ENCODE measurements at regions not wholly inside any gene's neighbourhood (a gene's known extent, or its start where the extent isn't known, plus 50 kb on each side); places are given as distances from the start of the nearest gene placed in this dataset.
"Not testable (repeated sequence)": the region's sequence is repeated elsewhere in the genome, so short reads cannot be mapped to it uniquely, and the experiment has no call there.

- no peak for TF ChIP-seq CTCF (conservative IDR thresholded peaks at IDR 0.05; ENCODE audit: low read depth)
- no peak overlapping the region for H3K27ac ChIP-seq
- CTCF ChIA-PET = interaction anchor here (0.6 kb wide), 1 partner anchor 156 kb away, joined by 3 read pairs; no protein-coding TSS in a partner anchor
- POLR2A ChIA-PET (ENCODE audit: low non-redundant PET) = no interaction called here
- DNase-seq (ENCODE audit: low spot score) = no peak
Observed at GRCh38 chr10:10722422-10722821, 295.2 kb upstream of the CELF2 start.

- no peak for DNase-seq (ENCODE audit: low spot score)
- H3K27ac ChIP-seq = no peak overlapping the region
- no peak for TF ChIP-seq CTCF (conservative IDR thresholded peaks at IDR 0.05; ENCODE audit: low read depth)
- ChIA-PET CTCF (no interaction called here), POLR2A (ENCODE audit: low non-redundant PET) (no interaction called here)
Observed at GRCh38 chr10:10725196-10725595, 292.5 kb upstream of the CELF2 start.

- CTCF ChIA-PET = interaction anchor here (0.7 kb wide), 1 partner anchor 210 kb away, joined by 3 read pairs; no protein-coding TSS in a partner anchor
- DNase-seq (ENCODE audit: low spot score) = no peak
- no peak for TF ChIP-seq CTCF (conservative IDR thresholded peaks at IDR 0.05; ENCODE audit: low read depth)
- H3K27ac ChIP-seq = no peak overlapping the region
- POLR2A ChIA-PET (ENCODE audit: low non-redundant PET) = no interaction called here
Observed at GRCh38 chr10:10726101-10726500, 291.6 kb upstream of the CELF2 start.

GRCh38 chr10:10727411-10727810, 290.3 kb upstream of the CELF2 start:
- H3K27ac ChIP-seq; DNase-seq (ENCODE audit: low spot score); CTCF ChIA-PET; POLR2A ChIA-PET (ENCODE audit: low non-redundant PET): not testable (repeated sequence)

- no peak for TF ChIP-seq CTCF (conservative IDR thresholded peaks at IDR 0.05; ENCODE audit: low read depth)
- DNase-seq (ENCODE audit: low spot score) = peak; percentile 13
- no peak overlapping the region for H3K27ac ChIP-seq
- ChIA-PET CTCF (no interaction called here), POLR2A (ENCODE audit: low non-redundant PET) (no interaction called here)
Observed at GRCh38 chr10:10727812-10728211, 289.9 kb upstream of the CELF2 start.

GRCh38 chr10:10730471-10731043, 287.1 kb upstream of the CELF2 start:
- no peak overlapping the region for H3K27ac ChIP-seq
- ChIA-PET POLR2A (ENCODE audit: low non-redundant PET) (no interaction called here), CTCF (no interaction called here)
- no peak for DNase-seq (ENCODE audit: low spot score)
- no peak for TF ChIP-seq CTCF (conservative IDR thresholded peaks at IDR 0.05; ENCODE audit: low read depth)

GRCh38 chr10:10731366-10731765, 286.3 kb upstream of the CELF2 start:
- ChIA-PET CTCF (no interaction called here), POLR2A (ENCODE audit: low non-redundant PET) (no interaction called here)
- no peak for TF ChIP-seq CTCF (conservative IDR thresholded peaks at IDR 0.05; ENCODE audit: low read depth)
- H3K27ac ChIP-seq = no peak overlapping the region
- DNase-seq (ENCODE audit: low spot score) = no peak

Measured in RWPE1 (cell line).